ENCODE measurements at regions not wholly inside any gene's neighbourhood (a gene's known extent, or its start where the extent isn't known, plus 50 kb on each side); places are given as distances from the start of the nearest gene placed in this dataset.
A peak's percentile ranks its signal among the peaks of the same experiment; 100 is the strongest.

GRCh38 chr3:18593231-18593630, 168.1 kb upstream of the SATB1 start:
- peak; percentile 2 to 59 for DNase-seq

DNA sequence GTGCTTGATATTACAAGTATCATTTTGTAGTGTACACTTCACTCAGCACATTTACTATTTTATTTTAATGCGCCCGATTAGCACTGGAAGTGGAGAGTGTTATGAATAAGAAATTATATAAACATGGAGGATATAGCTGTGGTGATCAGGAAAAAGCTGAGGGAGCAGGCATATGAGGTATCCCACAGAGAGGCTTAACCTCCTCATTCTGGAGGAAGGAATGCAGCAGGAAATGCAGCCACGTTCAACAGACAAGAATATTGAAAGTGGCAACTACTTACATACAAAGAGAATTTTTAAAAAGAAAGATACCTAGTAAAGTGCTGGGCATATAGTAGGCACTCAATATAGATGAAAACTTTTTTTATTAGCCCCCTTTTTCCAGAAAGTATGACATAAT, 166.0 kb upstream of the SATB1 start:
- no peak for DNase-seq

DNA sequence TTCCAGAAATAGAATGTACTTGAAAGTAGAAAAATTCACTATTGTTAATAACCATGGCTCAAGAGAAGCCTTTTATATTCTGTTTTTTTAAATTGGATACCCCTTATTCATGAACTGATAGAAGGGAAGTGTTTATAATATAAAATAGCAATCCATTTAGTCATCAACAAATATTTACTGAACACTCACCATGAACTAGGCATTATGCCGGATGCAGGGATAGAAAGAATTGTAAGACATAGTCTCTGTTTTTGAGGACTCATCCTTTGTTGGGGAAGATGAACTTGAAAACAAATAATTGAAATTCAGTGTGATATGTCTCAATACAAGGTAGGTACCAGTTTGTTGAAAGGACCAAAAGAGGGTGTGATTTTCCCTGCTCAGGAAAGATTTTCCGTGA, 160.9 kb upstream of the SATB1 start:
- DNase-seq, result no peak

DNA sequence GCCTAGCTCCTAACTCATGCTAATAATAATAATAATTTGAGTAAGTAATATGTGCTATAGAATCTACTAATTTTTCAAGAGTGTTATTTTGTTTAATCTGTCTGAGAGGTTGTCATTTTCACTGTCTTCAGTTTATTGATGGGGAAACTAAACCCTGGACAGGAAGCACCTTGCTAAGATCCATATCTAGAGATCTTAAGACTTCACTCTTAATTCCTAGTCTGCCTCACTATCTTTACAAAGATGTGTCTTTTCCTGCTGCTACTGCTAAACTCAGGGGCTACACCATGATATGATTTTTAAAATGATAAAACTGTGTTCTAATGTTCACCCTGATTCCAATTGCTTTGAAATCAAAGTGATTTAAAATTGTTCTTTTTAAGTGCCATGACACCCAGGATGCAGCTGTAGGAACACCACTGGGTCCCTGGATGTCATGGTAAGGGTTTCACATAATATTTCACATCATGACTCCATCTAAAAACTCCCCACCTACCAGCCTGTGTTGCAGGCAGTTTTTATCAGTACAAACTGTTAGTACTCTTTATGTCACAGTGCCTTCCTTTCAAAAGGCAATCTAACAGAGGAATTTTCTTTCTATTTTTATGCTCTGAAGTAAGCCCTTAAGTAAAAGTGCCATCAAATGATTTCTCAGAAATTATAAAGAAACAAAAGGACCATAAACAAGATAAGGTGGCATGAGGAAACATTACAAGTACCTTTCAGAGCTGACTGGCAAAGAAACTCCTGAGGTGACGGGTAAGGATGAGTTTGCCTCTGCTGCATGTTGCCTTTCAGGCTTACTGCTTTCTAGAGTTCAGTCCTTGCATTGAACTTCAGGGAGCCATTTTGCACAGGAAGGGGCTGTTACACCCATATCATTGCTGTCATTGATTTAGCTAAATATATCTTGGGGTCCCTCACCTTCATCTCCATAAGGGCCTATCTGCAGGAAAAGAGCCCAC, 160.1 kb upstream of the SATB1 start:
- DNase-seq, result no peak

- DNase-seq, result no peak
These were observed 155.1 kb upstream of the SATB1 start for GRCh38 chr3:18580268-18580667.

DNA sequence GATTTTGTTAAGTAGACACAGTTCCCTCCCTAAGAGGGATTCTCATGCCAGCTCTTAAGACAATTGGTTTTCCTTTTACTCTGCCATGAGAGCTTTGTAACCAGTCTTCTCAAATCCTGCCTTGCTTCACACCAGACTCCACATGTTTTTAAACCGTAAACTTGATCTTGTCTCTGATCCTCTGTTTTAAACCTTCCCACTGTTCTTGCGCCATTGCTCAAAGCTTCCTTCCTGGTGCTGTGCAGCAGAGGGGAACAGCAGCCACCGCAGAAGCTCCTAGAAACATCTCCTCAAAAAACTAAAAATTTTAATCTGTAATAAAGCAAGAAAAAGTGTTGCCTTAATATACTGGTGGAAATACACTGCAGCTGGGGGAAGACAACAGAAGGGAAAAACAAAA, 154.5 kb upstream of the SATB1 start:
- no peak for DNase-seq

GRCh38 chr3:18575573-18575972, 150.4 kb upstream of the SATB1 start:
- DNase-seq, result no peak

DNA sequence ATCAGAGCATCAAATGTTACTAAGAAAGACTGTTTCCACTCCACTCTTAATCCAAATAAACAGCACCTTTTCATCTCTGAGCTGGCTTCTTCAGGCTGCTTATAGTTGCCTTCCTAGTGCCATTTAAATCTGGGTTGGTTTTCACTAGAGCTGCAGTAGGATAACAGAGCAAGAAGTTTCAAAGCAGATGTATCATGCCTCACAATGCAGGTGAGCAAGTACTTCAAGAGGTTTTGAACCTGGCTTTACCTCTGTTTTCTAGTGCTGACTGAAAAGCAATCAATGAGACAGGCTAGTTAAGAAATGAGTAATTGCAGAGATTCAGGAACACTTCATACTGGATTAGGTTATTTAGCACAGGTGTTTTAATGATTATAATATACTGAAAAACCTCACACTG, 147.7 kb upstream of the SATB1 start:
- DNase-seq, result no peak

DNA sequence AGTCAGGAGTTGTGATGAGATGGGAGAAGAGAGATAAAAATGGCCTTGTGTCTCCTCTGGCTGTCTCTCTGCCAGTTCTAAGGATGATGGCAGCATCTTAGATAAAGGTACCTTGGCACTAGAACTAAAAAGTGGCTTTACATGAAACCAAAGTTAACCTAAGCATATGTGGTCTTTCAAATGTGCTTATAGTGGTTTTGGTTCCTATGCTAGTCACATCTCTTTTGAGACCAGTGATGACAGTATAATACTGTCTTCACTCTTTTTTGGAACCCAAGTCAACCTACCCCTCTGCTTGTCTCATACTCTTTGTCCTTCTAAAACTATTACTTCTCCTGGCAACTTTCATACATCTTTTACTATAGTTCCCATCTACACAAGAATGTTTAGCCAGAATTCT, 142.2 kb upstream of the SATB1 start:
- DNase-seq, result no peak

GRCh38 chr3:18562364-18563154, 137.4 kb upstream of the SATB1 start:
- no peak for DNase-seq

- DNase-seq, result peak; percentile 40 to 68
These were observed 134.2 kb upstream of the SATB1 start for GRCh38 chr3:18559331-18559842.

DNA sequence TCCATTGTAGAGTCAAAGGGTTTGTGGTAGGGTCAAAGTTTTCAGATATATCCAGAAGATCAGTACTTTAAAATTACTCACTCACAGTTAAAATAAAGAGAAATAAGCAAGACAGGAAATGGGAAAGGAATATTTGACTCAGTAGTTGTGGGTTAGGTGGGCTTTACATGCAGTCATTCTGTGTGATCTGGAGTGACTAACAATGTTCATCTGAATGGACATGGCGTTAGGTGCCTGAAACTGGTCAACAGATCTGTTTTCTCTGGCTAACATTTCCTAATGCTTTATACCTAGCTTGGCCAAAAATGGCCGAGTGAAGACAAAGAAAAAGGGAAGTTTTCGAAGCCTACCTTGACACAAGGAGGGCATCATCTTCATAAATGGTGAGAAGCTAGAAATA, 133.4 kb upstream of the SATB1 start:
- DNase-seq, result no peak

- DNase-seq, result no peak
These were observed 132.1 kb upstream of the SATB1 start for GRCh38 chr3:18557216-18557615.

- DNase-seq, result peak; percentile 22 to 52
These were observed 131.5 kb upstream of the SATB1 start for GRCh38 chr3:18556503-18557135.

DNA sequence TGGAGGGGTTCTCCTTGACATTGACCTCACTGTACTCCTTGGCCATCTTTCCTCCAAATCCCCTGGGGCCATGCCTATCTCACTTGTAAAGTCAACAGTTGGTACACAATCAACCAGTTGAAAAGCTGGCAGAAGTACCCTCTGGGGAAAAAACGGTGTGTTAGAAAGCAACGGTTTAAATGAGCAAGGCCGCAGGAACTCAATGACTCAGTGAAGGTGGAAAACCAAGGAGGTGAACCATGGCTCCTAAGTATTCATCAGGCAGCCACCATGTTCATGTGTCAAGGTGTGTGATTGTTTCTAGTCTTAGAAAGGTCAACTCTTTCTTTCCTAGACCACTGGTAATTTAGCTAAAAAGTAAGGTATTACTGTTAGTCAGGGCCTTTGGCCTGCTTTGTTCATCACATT, 130.9 kb upstream of the SATB1 start:
- DNase-seq, result no peak

GRCh38 chr3:18552579-18553105, 127.5 kb upstream of the SATB1 start:
- peak; percentile 26 to 53 for DNase-seq

GRCh38 chr3:18546632-18547031, 121.5 kb upstream of the SATB1 start:
- DNase-seq, result no peak

GRCh38 chr3:18544146-18544545, 119.0 kb upstream of the SATB1 start:
- DNase-seq, result peak in 1 of 2 donors; percentile 5

- no peak for DNase-seq
These were observed 113.5 kb upstream of the SATB1 start for GRCh38 chr3:18538463-18539230.

GRCh38 chr3:18533039-18533438, 107.9 kb upstream of the SATB1 start:
- DNase-seq, result no peak

DNA sequence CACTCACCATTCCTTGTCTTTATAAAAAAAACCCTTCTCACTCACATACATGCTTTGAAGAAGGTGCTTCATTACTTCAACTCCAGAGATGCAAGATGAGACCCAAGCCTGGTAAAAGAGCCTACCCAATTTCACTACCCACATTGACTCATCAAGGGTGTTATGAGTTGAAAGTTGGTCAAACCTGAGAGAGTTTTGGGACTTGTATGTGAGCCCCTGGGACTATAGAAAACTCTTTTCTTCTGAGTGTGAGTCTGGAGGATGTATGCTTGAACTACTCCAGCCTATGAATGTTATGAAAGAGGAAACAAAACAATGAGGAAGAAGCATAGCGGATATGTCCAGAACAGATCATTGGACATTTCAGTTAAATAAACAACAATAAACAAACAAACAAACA, 106.5 kb upstream of the SATB1 start:
- DNase-seq, result no peak

- DNase-seq, result no peak
These were observed 104.5 kb upstream of the SATB1 start for GRCh38 chr3:18529631-18530030.
